ENCODE measurements at regions not wholly inside any gene's neighbourhood (a gene's known extent, or its start where the extent isn't known, plus 50 kb on each side); places are given as distances from the start of the nearest gene placed in this dataset.

DNA sequence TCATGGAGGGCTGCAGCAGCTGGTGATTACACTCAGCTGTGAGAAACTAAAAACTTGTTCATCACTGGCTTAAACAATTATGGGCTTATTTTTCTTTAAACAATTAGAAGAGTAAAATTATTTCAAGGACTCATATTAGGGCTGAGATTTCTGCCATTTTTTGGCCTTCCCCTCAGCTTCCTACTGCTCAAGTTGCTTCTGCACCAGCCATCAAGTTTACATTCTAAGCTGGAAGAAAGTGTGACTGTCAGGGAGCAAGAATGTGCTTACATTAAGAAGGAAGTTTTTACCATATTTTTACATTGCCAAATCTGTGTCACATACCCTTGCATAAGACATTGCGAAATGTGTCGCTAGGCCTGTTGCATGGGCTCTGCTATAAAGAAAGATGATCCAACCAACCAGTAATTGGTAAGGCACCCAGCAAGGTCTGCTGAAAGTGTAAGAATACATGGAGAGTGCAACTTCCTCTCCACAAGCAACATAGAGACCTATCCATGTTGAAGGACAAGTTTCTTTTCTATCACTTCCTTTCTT, 260.3 kb upstream of the CDH10 start:
- no peak for ATAC-seq
- TF ChIP-seq CSDC2 (CRISPR knock-in tag; IDR thresholded peaks at IDR 0.05) (no peak), SNAI2 (CRISPR knock-in tag; IDR thresholded peaks at IDR 0.05) (no peak), RARB (CRISPR knock-in tag; IDR thresholded peaks at IDR 0.05) (no peak), OSR1 (CRISPR knock-in tag; IDR thresholded peaks at IDR 0.05) (no peak), ZFP30 (CRISPR knock-in tag; IDR thresholded peaks at IDR 0.05) (no peak), ZC3H10 (CRISPR knock-in tag; IDR thresholded peaks at IDR 0.05) (no peak), ZNF70 (CRISPR knock-in tag; IDR thresholded peaks at IDR 0.05) (no peak), BACH2 (CRISPR knock-in tag; IDR thresholded peaks at IDR 0.05; ENCODE audit: borderline replicate concordance) (no peak), ZFP3 (CRISPR knock-in tag; IDR thresholded peaks at IDR 0.05) (no peak), ISL1 (CRISPR knock-in tag; IDR thresholded peaks at IDR 0.05) (no peak), TCF4 (CRISPR knock-in tag; IDR thresholded peaks at IDR 0.05; ENCODE audit: borderline replicate concordance) (no peak), GLIS3 (CRISPR knock-in tag; IDR thresholded peaks at IDR 0.05) (no peak), ARNTL (CRISPR knock-in tag; IDR thresholded peaks at IDR 0.05; ENCODE audit: borderline replicate concordance, low read depth) (no peak), ZNF565 (CRISPR knock-in tag; conservative IDR thresholded peaks at IDR 0.05; ENCODE audit: low read depth) (no peak), PPARA (CRISPR knock-in tag; IDR thresholded peaks at IDR 0.05; ENCODE audit: borderline replicate concordance) (no peak)
- TF ChIP-seq, protein P1, sequence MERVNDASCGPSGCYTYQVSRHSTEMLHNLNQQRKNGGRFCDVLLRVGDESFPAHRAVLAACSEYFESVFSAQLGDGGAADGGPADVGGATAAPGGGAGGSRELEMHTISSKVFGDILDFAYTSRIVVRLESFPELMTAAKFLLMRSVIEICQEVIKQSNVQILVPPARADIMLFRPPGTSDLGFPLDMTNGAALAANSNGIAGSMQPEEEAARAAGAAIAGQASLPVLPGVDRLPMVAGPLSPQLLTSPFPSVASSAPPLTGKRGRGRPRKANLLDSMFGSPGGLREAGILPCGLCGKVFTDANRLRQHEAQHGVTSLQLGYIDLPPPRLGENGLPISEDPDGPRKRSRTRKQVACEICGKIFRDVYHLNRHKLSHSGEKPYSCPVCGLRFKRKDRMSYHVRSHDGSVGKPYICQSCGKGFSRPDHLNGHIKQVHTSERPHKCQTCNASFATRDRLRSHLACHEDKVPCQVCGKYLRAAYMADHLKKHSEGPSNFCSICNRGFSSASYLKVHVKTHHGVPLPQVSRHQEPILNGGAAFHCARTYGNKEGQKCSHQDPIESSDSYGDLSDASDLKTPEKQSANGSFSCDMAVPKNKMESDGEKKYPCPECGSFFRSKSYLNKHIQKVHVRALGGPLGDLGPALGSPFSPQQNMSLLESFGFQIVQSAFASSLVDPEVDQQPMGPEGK (CRISPR knock-in tag; IDR thresholded peaks at IDR 0.05; ENCODE audit: borderline replicate concordance) = no peak
- TF ChIP-seq, protein P2, sequence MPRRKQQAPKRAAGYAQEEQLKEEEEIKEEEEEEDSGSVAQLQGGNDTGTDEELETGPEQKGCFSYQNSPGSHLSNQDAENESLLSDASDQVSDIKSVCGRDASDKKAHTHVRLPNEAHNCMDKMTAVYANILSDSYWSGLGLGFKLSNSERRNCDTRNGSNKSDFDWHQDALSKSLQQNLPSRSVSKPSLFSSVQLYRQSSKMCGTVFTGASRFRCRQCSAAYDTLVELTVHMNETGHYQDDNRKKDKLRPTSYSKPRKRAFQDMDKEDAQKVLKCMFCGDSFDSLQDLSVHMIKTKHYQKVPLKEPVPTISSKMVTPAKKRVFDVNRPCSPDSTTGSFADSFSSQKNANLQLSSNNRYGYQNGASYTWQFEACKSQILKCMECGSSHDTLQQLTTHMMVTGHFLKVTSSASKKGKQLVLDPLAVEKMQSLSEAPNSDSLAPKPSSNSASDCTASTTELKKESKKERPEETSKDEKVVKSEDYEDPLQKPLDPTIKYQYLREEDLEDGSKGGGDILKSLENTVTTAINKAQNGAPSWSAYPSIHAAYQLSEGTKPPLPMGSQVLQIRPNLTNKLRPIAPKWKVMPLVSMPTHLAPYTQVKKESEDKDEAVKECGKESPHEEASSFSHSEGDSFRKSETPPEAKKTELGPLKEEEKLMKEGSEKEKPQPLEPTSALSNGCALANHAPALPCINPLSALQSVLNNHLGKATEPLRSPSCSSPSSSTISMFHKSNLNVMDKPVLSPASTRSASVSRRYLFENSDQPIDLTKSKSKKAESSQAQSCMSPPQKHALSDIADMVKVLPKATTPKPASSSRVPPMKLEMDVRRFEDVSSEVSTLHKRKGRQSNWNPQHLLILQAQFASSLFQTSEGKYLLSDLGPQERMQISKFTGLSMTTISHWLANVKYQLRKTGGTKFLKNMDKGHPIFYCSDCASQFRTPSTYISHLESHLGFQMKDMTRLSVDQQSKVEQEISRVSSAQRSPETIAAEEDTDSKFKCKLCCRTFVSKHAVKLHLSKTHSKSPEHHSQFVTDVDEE (CRISPR knock-in tag; IDR thresholded peaks at IDR 0.05) = no peak
- TF ChIP-seq, protein P3, sequence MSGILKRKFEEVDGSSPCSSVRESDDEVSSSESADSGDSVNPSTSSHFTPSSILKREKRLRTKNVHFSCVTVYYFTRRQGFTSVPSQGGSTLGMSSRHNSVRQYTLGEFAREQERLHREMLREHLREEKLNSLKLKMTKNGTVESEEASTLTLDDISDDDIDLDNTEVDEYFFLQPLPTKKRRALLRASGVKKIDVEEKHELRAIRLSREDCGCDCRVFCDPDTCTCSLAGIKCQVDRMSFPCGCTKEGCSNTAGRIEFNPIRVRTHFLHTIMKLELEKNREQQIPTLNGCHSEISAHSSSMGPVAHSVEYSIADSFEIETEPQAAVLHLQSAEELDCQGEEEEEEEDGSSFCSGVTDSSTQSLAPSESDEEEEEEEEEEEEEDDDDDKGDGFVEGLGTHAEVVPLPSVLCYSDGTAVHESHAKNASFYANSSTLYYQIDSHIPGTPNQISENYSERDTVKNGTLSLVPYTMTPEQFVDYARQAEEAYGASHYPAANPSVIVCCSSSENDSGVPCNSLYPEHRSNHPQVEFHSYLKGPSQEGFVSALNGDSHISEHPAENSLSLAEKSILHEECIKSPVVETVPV (CRISPR knock-in tag; IDR thresholded peaks at IDR 0.05) = no peak
- TF ChIP-seq, protein P4, sequence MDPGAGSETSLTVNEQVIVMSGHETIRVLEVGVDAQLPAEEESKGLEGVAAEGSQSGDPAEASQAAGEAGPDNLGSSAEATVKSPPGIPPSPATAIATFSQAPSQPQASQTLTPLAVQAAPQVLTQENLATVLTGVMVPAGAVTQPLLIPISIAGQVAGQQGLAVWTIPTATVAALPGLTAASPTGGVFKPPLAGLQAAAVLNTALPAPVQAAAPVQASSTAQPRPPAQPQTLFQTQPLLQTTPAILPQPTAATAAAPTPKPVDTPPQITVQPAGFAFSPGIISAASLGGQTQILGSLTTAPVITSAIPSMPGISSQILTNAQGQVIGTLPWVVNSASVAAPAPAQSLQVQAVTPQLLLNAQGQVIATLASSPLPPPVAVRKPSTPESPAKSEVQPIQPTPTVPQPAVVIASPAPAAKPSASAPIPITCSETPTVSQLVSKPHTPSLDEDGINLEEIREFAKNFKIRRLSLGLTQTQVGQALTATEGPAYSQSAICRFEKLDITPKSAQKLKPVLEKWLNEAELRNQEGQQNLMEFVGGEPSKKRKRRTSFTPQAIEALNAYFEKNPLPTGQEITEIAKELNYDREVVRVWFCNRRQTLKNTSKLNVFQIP (CRISPR knock-in tag; IDR thresholded peaks at IDR 0.05; ENCODE audit: borderline replicate concordance, low read depth) = no peak

DNA sequence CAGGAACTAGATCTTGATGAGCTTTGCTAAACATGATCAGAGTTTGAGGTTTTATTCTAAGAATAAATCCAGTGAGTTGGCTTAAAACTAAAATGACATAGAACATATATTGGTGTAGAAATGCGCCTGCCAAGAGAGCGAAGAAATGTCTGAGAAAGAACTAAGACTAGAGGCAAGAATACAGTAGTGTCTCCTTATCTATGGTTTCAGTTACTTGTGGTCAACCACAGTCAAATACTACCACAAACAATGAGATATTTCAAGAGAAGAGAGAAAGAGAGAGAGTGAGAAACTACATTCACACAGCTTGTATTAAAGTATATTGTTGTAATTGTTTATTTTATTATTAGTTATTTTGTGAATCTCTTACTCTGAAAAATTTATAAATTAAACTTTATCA, 254.4 kb upstream of the CDH10 start:
- TF ChIP-seq ZFP30 (CRISPR knock-in tag; IDR thresholded peaks at IDR 0.05) (no peak), ZFP3 (CRISPR knock-in tag; IDR thresholded peaks at IDR 0.05) (no peak), PPARA (CRISPR knock-in tag; IDR thresholded peaks at IDR 0.05; ENCODE audit: borderline replicate concordance) (no peak), BACH2 (CRISPR knock-in tag; IDR thresholded peaks at IDR 0.05; ENCODE audit: borderline replicate concordance) (no peak), TOX (CRISPR knock-in tag; IDR thresholded peaks at IDR 0.05; ENCODE audit: borderline replicate concordance) (no peak), ZC3H10 (CRISPR knock-in tag; IDR thresholded peaks at IDR 0.05) (no peak)
- no peak for ATAC-seq

DNA sequence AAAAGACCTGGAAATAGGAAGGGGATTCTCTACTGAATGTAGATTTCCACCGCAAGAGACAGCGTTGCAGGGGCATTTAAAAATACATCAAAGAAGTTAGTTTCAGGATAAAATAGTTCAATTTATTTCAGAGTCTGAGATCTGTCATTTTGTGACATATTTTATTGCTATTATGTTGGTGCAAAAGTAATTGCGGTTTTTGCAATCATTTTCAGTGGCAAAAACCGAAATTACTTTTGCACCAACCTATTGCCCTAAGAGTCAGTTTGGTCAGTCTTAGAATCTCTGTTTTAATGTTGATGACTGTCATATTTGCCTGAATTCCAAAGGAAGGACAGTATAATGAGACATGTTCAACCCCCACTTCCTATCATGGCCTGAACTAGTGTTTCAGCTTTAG, 219.5 kb upstream of the CDH10 start:
- ATAC-seq = no peak
- TF ChIP-seq GLIS3 (CRISPR knock-in tag; IDR thresholded peaks at IDR 0.05) = no peak
- no peak for TF ChIP-seq CSDC2 (CRISPR knock-in tag; IDR thresholded peaks at IDR 0.05)
- TF ChIP-seq TCF4 (CRISPR knock-in tag; IDR thresholded peaks at IDR 0.05; ENCODE audit: borderline replicate concordance) = no peak
- no peak for TF ChIP-seq ZC3H10 (CRISPR knock-in tag; IDR thresholded peaks at IDR 0.05)
- no peak for TF ChIP-seq ESRRG (CRISPR knock-in tag; IDR thresholded peaks at IDR 0.05)
- TF ChIP-seq TOX (CRISPR knock-in tag; IDR thresholded peaks at IDR 0.05; ENCODE audit: borderline replicate concordance) = no peak
- TF ChIP-seq, protein P3 (CRISPR knock-in tag; IDR thresholded peaks at IDR 0.05) = no peak
- TF ChIP-seq, protein P2 (CRISPR knock-in tag; IDR thresholded peaks at IDR 0.05) = no peak
- TF ChIP-seq, protein P4 (CRISPR knock-in tag; IDR thresholded peaks at IDR 0.05; ENCODE audit: borderline replicate concordance, low read depth) = no peak

All from SK-N-SH treated with all-trans-retinoic acid at 6 μM for 48 hours (cell line).